ENCODE measurements at regions not wholly inside any gene's neighbourhood (a gene's known extent, or its start where the extent isn't known, plus 50 kb on each side); places are given as distances from the start of the nearest gene placed in this dataset.

GRCh38 chr15:70268698-70269251, 171.1 kb upstream of the TLE3 start:
- TF ChIP-seq CTCF (IDR thresholded peaks at IDR 0.05; ENCODE audit: insufficient read depth, low read length) (no peak), GABPA (IDR thresholded peaks at IDR 0.05; ENCODE audit: low read depth) (no peak), POLR2AphosphoS5 (IDR thresholded peaks at IDR 0.05; ENCODE audit: low read depth) (no peak)
